ENCODE measurements at regions not wholly inside any gene's neighbourhood (a gene's known extent, or its start where the extent isn't known, plus 50 kb on each side); places are given as distances from the start of the nearest gene placed in this dataset.

GRCh38 chr20:58058421-58059259 lies 169.8 kb downstream of the ANKRD60 start:
- ChIA-PET CTCF (ENCODE audit: unreplicated experiment) (no interaction called here), POLR2A (no interaction called here)
- H3K9me3 ChIP-seq (ENCODE audit: low read length) = no peaks in the 10 kb centered on the region
- no peak for DNase-seq (ENCODE audit: low spot score)
- no peak overlapping the region for H2AFZ ChIP-seq (ENCODE audit: low read length)
- no peaks in the 10 kb centered on the region for H3K36me3 ChIP-seq (ENCODE audit: insufficient read depth, low read length)
- intact Hi-C loops (cut with micrococcal nuclease; ENCODE audit: unreplicated experiment) = no loop called here
- H3K27ac ChIP-seq (ENCODE audit: low read depth, low read length, poor library complexity, severe bottlenecking) = no peak overlapping the region
- no peak overlapping the region for H3K4me2 ChIP-seq (ENCODE audit: low read length)
- no TSS peak for BruUV-seq (replicated peaks)
- no peaks in the 10 kb centered on the region for H4K20me1 ChIP-seq (ENCODE audit: insufficient read depth, low read length)
- no peaks in the 10 kb centered on the region for H3K4me1 ChIP-seq (ENCODE audit: insufficient read depth, low read length, poor library complexity, severe bottlenecking)
- H3K4me3 ChIP-seq (ENCODE audit: low read depth, low read length, poor library complexity, severe bottlenecking) = no peak overlapping the region
- no peaks in the 10 kb centered on the region for H3K9me2 ChIP-seq (ENCODE audit: insufficient read depth, low read length)
- no peak for TF ChIP-seq CTCF (conservative IDR thresholded peaks at IDR 0.05; ENCODE audit: low read length)
- no peak for TF ChIP-seq EZH2phosphoT487 (IDR thresholded peaks at IDR 0.05; ENCODE audit: borderline replicate concordance, low read depth, low read length)
- no peaks in the 10 kb centered on the region for H3K79me2 ChIP-seq (ENCODE audit: insufficient read depth, low read depth, low read length)

- no peak for TF ChIP-seq CTCF (conservative IDR thresholded peaks at IDR 0.05; ENCODE audit: low read length)
- TF ChIP-seq EZH2phosphoT487 (IDR thresholded peaks at IDR 0.05; ENCODE audit: borderline replicate concordance, low read depth, low read length) = no peak
- H3K9me2 ChIP-seq (ENCODE audit: insufficient read depth, low read length) = no peaks in the 10 kb centered on the region
- no peak overlapping the region for H3K27ac ChIP-seq (ENCODE audit: low read depth, low read length, poor library complexity, severe bottlenecking)
- BruUV-seq (replicated peaks) = no TSS peak
- H3K4me3 ChIP-seq (ENCODE audit: low read depth, low read length, poor library complexity, severe bottlenecking) = no peak overlapping the region
- ChIA-PET CTCF (ENCODE audit: unreplicated experiment) (no interaction called here), POLR2A (interaction anchor here (0.6 kb wide), 1 partner anchor 76 kb away, joined by 4 read pairs; no protein-coding TSS in a partner anchor)
- H3K36me3 ChIP-seq (ENCODE audit: insufficient read depth, low read length) = no peaks in the 10 kb centered on the region
- no peaks in the 10 kb centered on the region for H3K4me1 ChIP-seq (ENCODE audit: insufficient read depth, low read length, poor library complexity, severe bottlenecking)
- H3K9me3 ChIP-seq (ENCODE audit: low read length) = no peaks in the 10 kb centered on the region
- intact Hi-C loops (cut with micrococcal nuclease; ENCODE audit: unreplicated experiment) = no loop called here
- no peaks in the 10 kb centered on the region for H3K79me2 ChIP-seq (ENCODE audit: insufficient read depth, low read depth, low read length)
- no peak overlapping the region for H2AFZ ChIP-seq (ENCODE audit: low read length)
- no peaks in the 10 kb centered on the region for H4K20me1 ChIP-seq (ENCODE audit: insufficient read depth, low read length)
- no peak overlapping the region for H3K4me2 ChIP-seq (ENCODE audit: low read length)
- no peak for DNase-seq (ENCODE audit: low spot score)
These were observed 171.3 kb downstream of the ANKRD60 start for GRCh38 chr20:58056921-58057686.

Data from OCI-LY7 (cell line).